Parathyroid adenoma (tissue), 2 donors: ENCODE measurements at regions not wholly inside any gene's neighbourhood (a gene's known extent, or its start where the extent isn't known, plus 50 kb on each side); places are given as distances from the start of the nearest gene placed in this dataset.

Source experiments
- H2AFZ ChIP-seq: fragments of 300-600 bp; sonication (generic); one replicate; pipeline ENCODE4 v1.7.0; 2017; ENCODE audit warnings: antibody characterized with exemption, mild to moderate bottlenecking
- H3K27ac ChIP-seq: fragments of 300-600 bp; sonication (generic); one replicate; pipeline ENCODE4 v1.7.0; 2017
- H3K27me3 ChIP-seq: fragments of 300-600 bp; sonication (generic); one replicate; pipeline ENCODE4 v1.7.0; 2017; ENCODE audit warnings: low read length; ENCODE audit not compliant: control insufficient read depth, insufficient read depth
- H3K36me3 ChIP-seq: fragments of 300-600 bp; sonication (generic); one replicate; pipeline ENCODE4 v1.7.0; 2017; ENCODE audit warnings: low read length; ENCODE audit not compliant: control insufficient read depth, insufficient read depth
- H3K4me1 ChIP-seq: fragments of 300-600 bp; sonication (generic); one replicate; pipeline ENCODE4 v1.7.0; 2017; ENCODE audit warnings: control low read depth
- H3K4me2 ChIP-seq: fragments of 300-600 bp; sonication (generic); one replicate; pipeline ENCODE4 v1.7.0; 2017; ENCODE audit warnings: low read length
- H3K4me3 ChIP-seq: fragments of 300-600 bp; sonication (generic); one replicate; pipeline ENCODE4 v1.7.0; 2017; ENCODE audit warnings: low read depth, low read length
- H3K79me2 ChIP-seq: fragments of 300-600 bp; sonication (generic); one replicate; pipeline ENCODE4 v1.7.0; 2017; ENCODE audit warnings: control low read depth
- H3K9ac ChIP-seq: fragments of 300-600 bp; sonication (generic); one replicate; pipeline ENCODE4 v1.7.0; 2017; ENCODE audit warnings: mild to moderate bottlenecking
- H3K9me3 ChIP-seq: fragments of 300-600 bp; sonication (generic); one replicate; pipeline ENCODE4 v1.7.0; 2017; ENCODE audit warnings: low read length; ENCODE audit not compliant: control insufficient read depth
- TF ChIP-seq, protein P1 (sequence below): fragments of 300-600 bp; sonication (generic); IDR thresholded peaks from one replicate; pipeline ENCODE4 v1.7.0; 2017; ENCODE audit warnings: antibody characterized with exemption, mild to moderate bottlenecking
- donor health status: primary hyperparathyroidism.

DNA sequence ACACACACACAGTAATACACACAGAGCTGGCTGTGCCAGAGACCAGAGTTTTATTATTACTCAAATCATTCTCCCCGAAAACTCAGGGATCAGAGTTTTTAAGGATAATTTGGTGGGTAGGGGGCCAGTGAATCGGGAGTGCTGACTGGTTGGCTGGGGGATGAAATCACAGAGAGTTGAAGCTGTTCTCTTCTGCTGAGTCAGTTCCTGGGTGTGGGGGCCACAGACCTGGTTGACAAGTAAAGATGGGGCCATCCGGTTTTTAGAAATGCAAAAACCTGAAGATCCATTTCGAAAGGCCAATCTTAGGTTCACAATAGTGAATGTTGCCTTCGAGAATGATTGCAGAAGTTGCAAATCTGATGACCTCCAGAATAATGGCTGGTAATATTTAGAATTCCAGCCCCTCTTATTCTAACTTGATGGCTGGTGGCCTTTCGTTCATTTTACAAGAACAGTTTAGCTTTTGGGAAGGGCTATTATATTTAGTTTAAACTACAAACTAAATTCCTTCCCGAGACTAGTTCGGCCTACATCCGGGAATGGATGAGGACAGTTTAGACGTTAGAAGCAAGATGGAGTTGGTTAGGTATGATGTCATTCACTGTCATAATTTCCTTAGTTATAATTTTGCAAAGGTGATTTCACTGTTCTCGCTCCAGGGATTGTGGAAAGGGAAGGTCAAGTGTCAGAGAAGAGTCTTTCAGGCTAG is 123.2 kb downstream of the KCNJ18 start:
- Histone ChIP-seq H3K27ac (no peak overlapping the region), H3K4me3 (no peak overlapping the region), H3K79me2 (no peaks in the 10 kb centered on the region), H3K4me1 (no peaks in the 10 kb centered on the region), H3K9me3 (no peaks in the 10 kb centered on the region), H3K4me2 (no peak overlapping the region), H3K9ac (no peak overlapping the region), H2AFZ (no peak overlapping the region), H3K27me3 (no peaks in the 10 kb centered on the region), H3K36me3 (no peaks in the 10 kb centered on the region)
- TF ChIP-seq, protein P1, sequence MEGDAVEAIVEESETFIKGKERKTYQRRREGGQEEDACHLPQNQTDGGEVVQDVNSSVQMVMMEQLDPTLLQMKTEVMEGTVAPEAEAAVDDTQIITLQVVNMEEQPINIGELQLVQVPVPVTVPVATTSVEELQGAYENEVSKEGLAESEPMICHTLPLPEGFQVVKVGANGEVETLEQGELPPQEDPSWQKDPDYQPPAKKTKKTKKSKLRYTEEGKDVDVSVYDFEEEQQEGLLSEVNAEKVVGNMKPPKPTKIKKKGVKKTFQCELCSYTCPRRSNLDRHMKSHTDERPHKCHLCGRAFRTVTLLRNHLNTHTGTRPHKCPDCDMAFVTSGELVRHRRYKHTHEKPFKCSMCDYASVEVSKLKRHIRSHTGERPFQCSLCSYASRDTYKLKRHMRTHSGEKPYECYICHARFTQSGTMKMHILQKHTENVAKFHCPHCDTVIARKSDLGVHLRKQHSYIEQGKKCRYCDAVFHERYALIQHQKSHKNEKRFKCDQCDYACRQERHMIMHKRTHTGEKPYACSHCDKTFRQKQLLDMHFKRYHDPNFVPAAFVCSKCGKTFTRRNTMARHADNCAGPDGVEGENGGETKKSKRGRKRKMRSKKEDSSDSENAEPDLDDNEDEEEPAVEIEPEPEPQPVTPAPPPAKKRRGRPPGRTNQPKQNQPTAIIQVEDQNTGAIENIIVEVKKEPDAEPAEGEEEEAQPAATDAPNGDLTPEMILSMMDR: no peak

DNA sequence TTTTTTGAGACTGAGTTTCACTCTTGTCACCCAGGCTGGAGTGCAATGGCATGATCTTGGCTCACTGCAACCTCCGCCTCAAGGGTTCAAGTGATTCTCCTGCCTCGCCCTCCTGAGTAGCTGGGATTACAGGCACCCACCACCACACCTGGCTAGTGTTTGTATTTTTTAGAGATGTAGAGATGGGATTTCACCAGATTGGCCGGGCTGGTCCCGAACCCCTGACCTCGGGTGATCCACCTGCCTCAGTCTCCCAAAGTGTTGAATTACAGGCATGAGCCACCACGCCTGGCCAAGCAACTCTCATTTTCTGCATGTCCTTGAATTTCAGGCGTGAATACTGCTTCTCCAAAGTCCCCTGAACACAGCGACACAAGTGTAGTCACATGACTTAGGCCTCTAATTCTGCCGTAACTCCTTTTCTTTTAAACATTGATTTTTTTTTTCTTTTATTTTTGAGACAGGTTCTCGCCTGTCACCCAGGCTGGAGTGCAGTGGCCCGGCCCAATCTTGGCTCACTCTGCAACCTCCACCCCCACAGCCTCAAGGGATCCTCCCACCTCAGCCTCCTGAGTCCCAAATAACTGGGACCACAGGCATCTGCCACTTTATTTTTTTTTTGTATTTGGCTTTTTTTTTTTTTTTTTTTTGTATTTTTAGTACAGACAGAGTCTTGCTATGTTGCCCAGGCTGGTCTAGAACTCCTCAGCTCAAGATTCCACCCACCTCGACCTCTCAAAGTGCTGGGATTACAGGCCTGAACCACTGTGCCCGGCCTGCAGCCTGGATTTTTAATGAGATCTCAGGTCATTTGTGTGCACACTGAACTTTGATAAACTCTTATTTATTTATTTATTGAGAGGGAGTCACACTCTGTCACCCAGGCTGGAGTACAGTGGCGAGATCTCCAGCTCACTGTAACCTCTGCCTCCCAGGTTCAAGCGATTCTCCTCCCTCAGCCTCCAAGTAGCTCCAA is 124.6 kb downstream of the KCNJ18 start:
- H3K9ac ChIP-seq: no peak overlapping the region

DNA sequence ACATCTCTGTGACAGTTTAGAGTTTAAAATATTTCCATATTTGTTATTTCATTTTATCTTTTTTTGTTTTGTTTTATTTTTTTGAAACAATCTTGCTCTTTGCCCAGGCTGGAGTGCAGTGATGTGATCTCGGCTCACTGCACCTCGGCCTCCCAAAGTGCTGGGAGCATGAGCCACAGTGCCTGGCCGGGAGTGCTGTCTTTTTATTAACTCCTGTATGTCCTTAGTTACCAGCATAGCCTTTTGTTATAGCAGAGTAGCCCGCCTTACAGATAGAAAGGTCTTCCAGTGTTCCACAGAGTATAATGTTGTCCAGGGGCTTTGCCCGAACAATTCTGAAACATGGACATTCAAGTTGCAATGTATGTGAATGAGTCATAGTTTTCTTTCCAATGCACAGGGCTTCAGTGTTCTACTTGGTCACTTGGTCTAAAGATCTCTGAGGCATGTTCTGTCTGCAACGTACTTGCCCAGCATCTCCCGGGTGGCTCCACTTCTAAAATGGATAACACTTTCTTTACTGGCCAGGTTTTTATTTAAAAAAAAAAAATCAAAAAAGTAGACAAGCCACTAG is 125.6 kb downstream of the KCNJ18 start:
- Histone ChIP-seq H3K4me1 (no peaks in the 10 kb centered on the region), H3K36me3 (no peaks in the 10 kb centered on the region), H3K9me3 (no peaks in the 10 kb centered on the region), H3K27me3 (no peaks in the 10 kb centered on the region), H3K4me3 (no peak overlapping the region), H3K79me2 (no peaks in the 10 kb centered on the region), H3K4me2 (no peak overlapping the region), H3K9ac (no peak overlapping the region), H3K27ac (no peak overlapping the region), H2AFZ (no peak overlapping the region)
- TF ChIP-seq, protein P1: no peak

More for the DNA sequence above, 124.6 kb downstream of the KCNJ18 start:
- Histone ChIP-seq H3K27me3 (no peaks in the 10 kb centered on the region), H3K4me2 (no peak overlapping the region), H3K36me3 (no peaks in the 10 kb centered on the region), H2AFZ (no peak overlapping the region), H3K9me3 (no peaks in the 10 kb centered on the region), H3K4me3 (no peak overlapping the region), H3K79me2 (no peaks in the 10 kb centered on the region), H3K4me1 (no peaks in the 10 kb centered on the region), H3K27ac (no peak overlapping the region)
- TF ChIP-seq, protein P1: no peak

DNA sequence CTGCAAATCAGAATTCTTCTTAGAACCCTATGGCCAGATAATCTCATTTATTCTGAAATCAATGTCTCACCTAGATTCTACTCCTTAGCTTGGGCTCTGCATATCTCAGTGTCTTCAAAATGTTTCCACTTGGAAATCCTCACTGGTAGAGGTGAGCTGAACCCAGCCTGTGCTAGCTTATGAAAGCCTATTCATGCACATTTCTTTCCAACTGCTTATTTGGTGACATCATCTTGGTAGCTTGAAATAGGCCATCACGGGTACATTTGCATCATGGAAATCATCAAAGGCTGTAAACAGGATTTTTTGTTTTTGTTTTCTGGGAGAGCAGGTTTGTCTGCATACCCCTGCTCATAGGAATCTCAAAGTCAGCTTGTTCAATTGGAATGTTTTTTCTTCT is 130.8 kb downstream of the KCNJ18 start:
- H3K27me3 ChIP-seq: no peaks in the 10 kb centered on the region
- no peaks in the 10 kb centered on the region for H3K79me2 ChIP-seq
- H3K9ac ChIP-seq: no peak overlapping the region
- H3K4me3 ChIP-seq: no peak overlapping the region
- H3K4me2 ChIP-seq: no peak overlapping the region
- H3K27ac ChIP-seq: no peak overlapping the region
- H3K36me3 ChIP-seq: no peaks in the 10 kb centered on the region
- H2AFZ ChIP-seq: no peak overlapping the region
- H3K4me1 ChIP-seq: no peaks in the 10 kb centered on the region
- no peaks in the 10 kb centered on the region for H3K9me3 ChIP-seq
- TF ChIP-seq, protein P1: no peak
